Esophagus muscularis mucosa (tissue), 4 donors: ENCODE measurements at regions not wholly inside any gene's neighbourhood (a gene's known extent, or its start where the extent isn't known, plus 50 kb on each side); places are given as distances from the start of the nearest gene placed in this dataset.
"Not testable (repeated sequence)": the region's sequence is repeated elsewhere in the genome, so short reads cannot be mapped to it uniquely, and the experiment has no call there.

Source experiments
- DNase-seq: peaks from one replicate; pipeline ENCODE4 v3.0.0-alpha.2; 2017; ENCODE audit errors: extremely low spot score
- H3K27ac ChIP-seq, 4 donors: fragments of 200-600 bp; sonication (generic); replicated peaks in 1 of 4; 1 replicate in 3 of 4; 2 replicates in 1 of 4; pipeline ENCODE4 v1.5.1; 2016 to 2019; ENCODE audit warnings: mild to moderate bottlenecking in 1 of 4
- H3K27me3 ChIP-seq, 4 donors: fragments of 200-600 bp; sonication (generic); one replicate each; pipeline versions ENCODE4 v1.5.1 to v1.6.0; 2016 to 2019
- H3K36me3 ChIP-seq, 4 donors: fragments of 200-600 bp; sonication (generic); one replicate each; pipeline ENCODE4 v1.5.1; 2016 to 2019
- H3K4me1 ChIP-seq, 4 donors: fragments of 200-600 bp; sonication (generic); one replicate each; pipeline ENCODE4 v1.5.1; 2016 to 2019
- H3K4me3 ChIP-seq, 4 donors: fragments of 200-600 bp; sonication (generic); 1 replicate in 2 of 4; 2 replicates in 2 of 4; pipeline ENCODE4 v1.5.1; 2016 to 2019; ENCODE audit warnings: mild to moderate bottlenecking in 4 of 4, moderate library complexity in 1 of 4
- H3K9me3 ChIP-seq, 4 donors: fragments of 200-600 bp; sonication (generic); 1 replicate in 3 of 4; 2 replicates in 1 of 4; pipeline ENCODE4 v1.5.1; 2016 to 2019
- CTCF ChIP-seq, 3 experiments: fragments of 200-600 bp in 2 of 3; fragments of 450-650 bp in 1 of 3; sonication (generic) in 2 of 3; IDR thresholded peaks; one replicate each; pipeline ENCODE4 v1.5.1; 2017 to 2019; ENCODE audit warnings: antibody characterized with exemption in 3 of 3, mild to moderate bottlenecking in 2 of 3, moderate library complexity in 1 of 3
- EP300 ChIP-seq: sonication (generic); formaldehyde crosslinking; IDR thresholded peaks from one replicate; pipeline ENCODE4 v1.6.1; 2017; ENCODE audit warnings: antibody characterized with exemption
- POLR2A ChIP-seq: fragments of 450-650 bp; IDR thresholded peaks from one replicate; pipeline ENCODE4 v1.6.1; 2017; ENCODE audit warnings: antibody characterized with exemption, moderate library complexity, mild to moderate bottlenecking, low read depth
- POLR2AphosphoS5 ChIP-seq, 2 donors: sonication (generic); formaldehyde crosslinking; IDR thresholded peaks; one replicate each; pipeline ENCODE4 v1.6.1; 2017; ENCODE audit warnings: antibody characterized with exemption in 2 of 2
- WGBS: methylation state at CpG from one replicate; pipeline ENCODE4 v1.1.5; 2018; 5-methylcytosine and 5-hydroxymethylcytosine counted together
- intact Hi-C: fragments of 100-400 bp; cut with DNase I; formaldehyde crosslinking; loops from one replicate; pipeline ENCODE4 v1.15.1; 2023
- small RNA-seq, 3 donors: library from RNA; depleted of rRNA; stranded (forward); fragments of <200 nt; gene quantifications; one replicate each; pipeline ENCODE3, GENCODE V24; 2016

GRCh38 chr18:28248653-28249052, 71.7 kb upstream of the CDH2 start:
- H3K9me3 ChIP-seq, result no peaks in the 10 kb centered on the region
- intact Hi-C loops, result no loop called here
- no peaks in the 10 kb centered on the region for H3K36me3 ChIP-seq
- no peak overlapping the region for H3K27ac ChIP-seq
- H3K27me3 ChIP-seq, result no peaks in the 10 kb centered on the region
- DNase-seq, result no peak
- no peak overlapping the region for H3K4me3 ChIP-seq
- TF ChIP-seq POLR2A (no peak), POLR2AphosphoS5 (IDR thresholded peaks at IDR 0.05) (no peak), CTCF (IDR thresholded peaks at IDR 0.05) (no peak), EP300 (no peak)
- no peaks in the 10 kb centered on the region for H3K4me1 ChIP-seq

- H3K4me3 ChIP-seq, intact Hi-C loops, H3K36me3 ChIP-seq, H3K9me3 ChIP-seq, DNase-seq, H3K27me3 ChIP-seq, H3K27ac ChIP-seq, H3K4me1 ChIP-seq: not testable (repeated sequence)
- 93% methylated on average over 16 of the region's 16 CpGs for WGBS
Measured at GRCh38 chr18:28240626-28241025, 63.7 kb upstream of the CDH2 start.

- WGBS, result 77% methylated on average over 1 of the region's 1 CpG
- TF ChIP-seq POLR2AphosphoS5 (IDR thresholded peaks at IDR 0.05) (no peak), CTCF (IDR thresholded peaks at IDR 0.05) (no peak), EP300 (no peak), POLR2A (no peak)
- DNase-seq, result no peak
- intact Hi-C loops, result no loop called here
- Histone ChIP-seq H3K9me3 (no peaks in the 10 kb centered on the region), H3K27me3 (no peaks in the 10 kb centered on the region), H3K4me1 (no peaks in the 10 kb centered on the region), H3K36me3 (no peaks in the 10 kb centered on the region), H3K27ac (no peak overlapping the region), H3K4me3 (no peak overlapping the region)
Measured at GRCh38 chr18:28236487-28236886, 59.6 kb upstream of the CDH2 start.

Small RNA genes lying in the stretch of these regions (small RNA-seq; reads per million reads assigned to genes)
- gene AC023932.1 (0 reads per million in 3 donors), gene AC105245.1 (0 reads per million in 3 donors), gene RNU6-408P (0 reads per million in 3 donors)
